Lung (tissue), 11 donors: ENCODE measurements at regions not wholly inside any gene's neighbourhood (a gene's known extent, or its start where the extent isn't known, plus 50 kb on each side); places are given as distances from the start of the nearest gene placed in this dataset.

ENCODE experiments used
- ATAC-seq: fragments of 200-7000 bp; cut with Tn5 transposase; one replicate; pipeline ENCODE4 v1.9.1; 2020; ENCODE audit warnings: moderate number of reproducible peaks; ENCODE audit not compliant: insufficient read depth, low FRiP score
- DNase-seq, 3 donors: peaks; one replicate each; pipeline ENCODE4 v3.0.0-alpha.2; 2013 to 2017
- H3K27ac ChIP-seq, 2 donors: one replicate each; pipeline ENCODE4 v1.5.1; 2013; ENCODE audit warnings: mild to moderate bottlenecking in 2 of 2, moderate library complexity in 2 of 2, control low read depth in 1 of 2, inconsistent platforms in 1 of 2, low read depth in 1 of 2, low read length in 1 of 2
- H3K27me3 ChIP-seq, 3 donors: one replicate each; pipeline ENCODE4 v1.5.1; 2013; ENCODE audit warnings: low read length in 2 of 3; ENCODE audit not compliant: control insufficient read depth in 3 of 3, insufficient read depth in 3 of 3
- H3K36me3 ChIP-seq, 4 donors: one replicate each; pipeline ENCODE4 v1.5.1; 2013; ENCODE audit warnings: low read length in 4 of 4, mild to moderate bottlenecking in 1 of 4, moderate library complexity in 1 of 4; ENCODE audit not compliant: control insufficient read depth in 4 of 4, insufficient read depth in 4 of 4
- H3K4me1 ChIP-seq, 5 donors: one replicate each; pipeline ENCODE4 v1.5.1; 2013; ENCODE audit warnings: low read length in 5 of 5, mild to moderate bottlenecking in 2 of 5, moderate library complexity in 1 of 5; ENCODE audit not compliant: control insufficient read depth in 5 of 5, insufficient read depth in 5 of 5
- H3K4me3 ChIP-seq: one replicate; pipeline ENCODE4 v1.5.1; 2013; ENCODE audit warnings: mild to moderate bottlenecking, control low read depth, moderate library complexity
- H3K9ac ChIP-seq, 2 donors: one replicate each; pipeline ENCODE4 v1.5.1; 2013; ENCODE audit warnings: low read length in 2 of 2, control low read depth in 1 of 2; ENCODE audit not compliant: insufficient read depth in 1 of 2
- H3K9me3 ChIP-seq, 4 donors: one replicate each; pipeline ENCODE4 v1.5.1; 2013; ENCODE audit warnings: low read length in 3 of 4, mild to moderate bottlenecking in 1 of 4, moderate library complexity in 1 of 4; ENCODE audit not compliant: control insufficient read depth in 4 of 4, insufficient read depth in 3 of 4
- CTCF ChIP-seq: IDR thresholded peaks from 2 replicates; pipeline ENCODE4 v1.5.1; 2012; ENCODE audit warnings: mild to moderate bottlenecking; ENCODE audit errors: control extremely low read depth, extremely low read depth
- WGBS, 2 donors: extraction: QIAGEN DNeasy Blood & Tissue Kit; methylation state at CpG; one replicate each; pipeline ENCODE4 v1.1.7; 2013; 5-methylcytosine and 5-hydroxymethylcytosine counted together
- donor health status: control.
- donor health status: control.
- donor health status: Bipolar disorder and iron deficiency.
- donor health status: healthy.
- donor health status: DM: yes; HTN: yes; CAD: no.

GRCh38 chr10:109025172-109025571 is 898.1 kb downstream of the XPNPEP1 start:
- Histone ChIP-seq H3K4me3 (no peak overlapping the region), H3K27ac (no peak overlapping the region), H3K9ac (no peak overlapping the region), H3K36me3 (no peaks in the 10 kb centered on the region), H3K9me3 (no peaks in the 10 kb centered on the region), H3K4me1 (no peaks in the 10 kb centered on the region), H3K27me3 (no peaks in the 10 kb centered on the region)
- no peak for DNase-seq
- ATAC-seq: no peak
- no peak for TF ChIP-seq CTCF

GRCh38 chr10:109022417-109023049 is 900.8 kb downstream of the XPNPEP1 start:
- ATAC-seq (no peak), DNase-seq (no peak)
- 80 to 82% methylated on average over 1 of the region's 1 CpG for WGBS, 2 donors
- H3K27me3 ChIP-seq: no peaks in the 10 kb centered on the region
- no peak overlapping the region for H3K27ac ChIP-seq
- H3K4me3 ChIP-seq: no peak overlapping the region
- no peak overlapping the region for H3K9ac ChIP-seq
- H3K4me1 ChIP-seq: no peaks in the 10 kb centered on the region
- H3K9me3 ChIP-seq: no peaks in the 10 kb centered on the region
- H3K36me3 ChIP-seq: no peaks in the 10 kb centered on the region
- no peak for TF ChIP-seq CTCF

- ATAC-seq (no peak), DNase-seq (peak in 2 of 3 donors; percentile 52 to 56)
- Histone ChIP-seq H3K27me3 (no peaks in the 10 kb centered on the region), H3K4me1 (no peaks in the 10 kb centered on the region), H3K9ac (no peak overlapping the region), H3K27ac (no peak overlapping the region), H3K4me3 (no peak overlapping the region), H3K9me3 (no peaks in the 10 kb centered on the region), H3K36me3 (no peaks in the 10 kb centered on the region)
- WGBS, 2 donors: 57 to 74% methylated on average over 6 of the region's 6 CpGs
- TF ChIP-seq CTCF: no peak
Observed at GRCh38 chr10:109019001-109019424, 904.3 kb downstream of the XPNPEP1 start.

- H3K27ac ChIP-seq: no peak overlapping the region
- ATAC-seq: no peak
- H3K36me3 ChIP-seq: no peaks in the 10 kb centered on the region
- H3K9ac ChIP-seq: no peak overlapping the region
- no peak overlapping the region for H3K4me3 ChIP-seq
- 82 to 89% methylated on average over 1 of the region's 1 CpG for WGBS, 2 donors
- H3K4me1 ChIP-seq: no peaks in the 10 kb centered on the region
- H3K9me3 ChIP-seq: no peaks in the 10 kb centered on the region
- no peak for TF ChIP-seq CTCF
- no peaks in the 10 kb centered on the region for H3K27me3 ChIP-seq
- DNase-seq: no peak
Observed at GRCh38 chr10:109007514-109007913, 915.8 kb downstream of the XPNPEP1 start.
